GM19240 (cell line): ENCODE measurements at regions not wholly inside any gene's neighbourhood (a gene's known extent, or its start where the extent isn't known, plus 50 kb on each side); places are given as distances from the start of the nearest gene placed in this dataset.
"Not testable (repeated sequence)": the region's sequence is repeated elsewhere in the genome, so short reads cannot be mapped to it uniquely, and the experiment has no call there.

Experiments
- DNase-seq: peaks from one replicate; pipeline ENCODE4 v3.0.0; 2011; ENCODE audit warnings: low spot score; ENCODE audit not compliant: insufficient read length

- no peak for DNase-seq
These were observed 236.9 kb downstream of the THBS2 start for GRCh38 chr6:169016758-169017157.

- no peak for DNase-seq
These were observed 239.1 kb downstream of the THBS2 start for GRCh38 chr6:169014211-169015197.

- no peak for DNase-seq
These were observed 244.0 kb downstream of the THBS2 start for GRCh38 chr6:169009628-169010027.

- no peak for DNase-seq
These were observed 244.9 kb downstream of the THBS2 start for GRCh38 chr6:169008641-169009257.

- DNase-seq = no peak
These were observed 248.5 kb downstream of the THBS2 start for GRCh38 chr6:169005166-169005565.

GRCh38 chr6:169000022-169000421 is 253.6 kb downstream of the THBS2 start:
- DNase-seq = no peak

GRCh38 chr6:168999392-168999791 is 254.3 kb downstream of the THBS2 start:
- DNase-seq = no peak

- DNase-seq = no peak
These were observed 257.4 kb downstream of the THBS2 start for GRCh38 chr6:168996356-168996625.

GRCh38 chr6:168995526-168996355 is 257.9 kb downstream of the THBS2 start:
- DNase-seq = no peak

GRCh38 chr6:168994956-168995355 is 258.7 kb downstream of the THBS2 start:
- no peak for DNase-seq

GRCh38 chr6:168992446-168993144 is 261.1 kb downstream of the THBS2 start:
- no peak for DNase-seq

GRCh38 chr6:168991695-168992094 is 262.0 kb downstream of the THBS2 start:
- DNase-seq = not testable (repeated sequence)

- DNase-seq = no peak
These were observed 263.5 kb downstream of the THBS2 start for GRCh38 chr6:168990019-168990751.

- DNase-seq = no peak
These were observed 264.2 kb downstream of the THBS2 start for GRCh38 chr6:168989421-168989820.

GRCh38 chr6:168988801-168989200 is 264.8 kb downstream of the THBS2 start:
- no peak for DNase-seq

GRCh38 chr6:168988280-168988679 is 265.4 kb downstream of the THBS2 start:
- DNase-seq = no peak

GRCh38 chr6:168985705-168986104 is 267.9 kb downstream of the THBS2 start:
- no peak for DNase-seq

- no peak for DNase-seq
These were observed 269.7 kb downstream of the THBS2 start for GRCh38 chr6:168983925-168984324.

- DNase-seq = no peak
These were observed 272.5 kb downstream of the THBS2 start for GRCh38 chr6:168981187-168981586.

GRCh38 chr6:168979254-168979653 is 274.4 kb downstream of the THBS2 start:
- no peak for DNase-seq

GRCh38 chr6:168972128-168972527 is 281.5 kb downstream of the THBS2 start:
- DNase-seq = no peak
